HG03439 (cell line): ENCODE measurements at regions not wholly inside any gene's neighbourhood (a gene's known extent, or its start where the extent isn't known, plus 50 kb on each side); places are given as distances from the start of the nearest gene placed in this dataset.

Experiments
- ATAC-seq: cut with Tn5 transposase; IDR thresholded peaks from one replicate; pipeline ENCODE4 v1.9.1; 2021; ENCODE audit warnings: mild to moderate bottlenecking, moderate library complexity; ENCODE audit not compliant: unreplicated experiment

DNA sequence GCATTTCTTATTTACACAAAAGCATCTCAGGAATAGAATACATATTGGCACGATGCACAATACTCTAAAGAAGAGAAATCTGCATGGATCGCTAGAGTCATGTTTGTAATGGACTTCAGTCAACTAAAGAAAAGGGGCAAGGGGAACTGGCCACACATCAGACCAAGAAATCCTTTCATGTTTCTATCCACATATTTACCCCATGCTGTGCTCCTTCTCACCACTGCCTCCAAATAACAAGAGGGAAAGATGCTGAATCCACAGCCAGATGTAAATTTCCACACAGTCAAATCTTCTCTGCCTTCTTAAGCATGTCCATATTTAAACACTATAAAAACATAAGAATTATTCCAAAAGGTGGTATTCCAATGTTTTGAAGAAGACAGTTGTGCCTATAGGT is 67.6 kb downstream of the COX18 start:
- ATAC-seq = no peak

- no peak for ATAC-seq
These were observed 72.1 kb downstream of the COX18 start for GRCh38 chr4:72997409-72997808.

DNA sequence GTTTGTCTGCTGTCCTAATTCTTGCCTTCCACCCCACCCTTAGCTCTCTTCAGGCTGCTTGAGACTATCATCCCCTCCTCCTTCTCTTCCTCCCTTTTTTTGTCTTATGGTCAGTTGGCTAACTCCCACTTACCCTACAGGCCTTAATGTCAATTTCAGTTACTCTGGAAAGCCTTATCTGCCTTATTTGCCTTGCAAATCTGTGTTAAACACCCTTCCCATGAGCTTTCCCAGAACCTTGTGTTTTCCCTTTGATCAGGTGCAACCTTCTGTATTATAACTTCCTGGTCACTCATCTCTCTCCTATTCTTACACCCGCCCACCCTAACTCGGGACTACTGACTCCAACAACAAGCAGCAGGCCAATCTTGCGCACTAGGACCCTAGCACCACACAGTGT is 74.8 kb downstream of the COX18 start:
- ATAC-seq = no peak

DNA sequence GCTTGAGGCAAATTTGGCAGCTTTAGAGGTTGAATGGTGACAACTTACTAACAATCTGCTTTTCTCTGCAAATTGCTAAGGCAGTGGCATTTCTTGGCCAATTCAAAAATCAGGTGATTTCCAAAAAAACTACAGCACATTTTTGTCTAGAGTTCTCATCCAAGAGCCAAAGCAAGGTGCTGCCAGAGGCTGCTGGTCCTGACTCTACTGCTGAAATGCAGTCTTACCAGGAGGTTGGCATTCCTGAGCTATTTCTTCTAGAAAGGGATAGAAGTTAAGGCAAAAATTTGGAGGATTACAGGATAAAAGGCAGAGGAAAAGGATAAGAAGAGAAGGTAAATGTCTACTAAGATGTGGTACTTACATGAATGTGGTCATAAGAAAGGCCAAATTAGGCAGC is 75.6 kb downstream of the COX18 start:
- no peak for ATAC-seq

- ATAC-seq = no peak
These were observed 77.6 kb downstream of the COX18 start for GRCh38 chr4:72991873-72992272.

DNA sequence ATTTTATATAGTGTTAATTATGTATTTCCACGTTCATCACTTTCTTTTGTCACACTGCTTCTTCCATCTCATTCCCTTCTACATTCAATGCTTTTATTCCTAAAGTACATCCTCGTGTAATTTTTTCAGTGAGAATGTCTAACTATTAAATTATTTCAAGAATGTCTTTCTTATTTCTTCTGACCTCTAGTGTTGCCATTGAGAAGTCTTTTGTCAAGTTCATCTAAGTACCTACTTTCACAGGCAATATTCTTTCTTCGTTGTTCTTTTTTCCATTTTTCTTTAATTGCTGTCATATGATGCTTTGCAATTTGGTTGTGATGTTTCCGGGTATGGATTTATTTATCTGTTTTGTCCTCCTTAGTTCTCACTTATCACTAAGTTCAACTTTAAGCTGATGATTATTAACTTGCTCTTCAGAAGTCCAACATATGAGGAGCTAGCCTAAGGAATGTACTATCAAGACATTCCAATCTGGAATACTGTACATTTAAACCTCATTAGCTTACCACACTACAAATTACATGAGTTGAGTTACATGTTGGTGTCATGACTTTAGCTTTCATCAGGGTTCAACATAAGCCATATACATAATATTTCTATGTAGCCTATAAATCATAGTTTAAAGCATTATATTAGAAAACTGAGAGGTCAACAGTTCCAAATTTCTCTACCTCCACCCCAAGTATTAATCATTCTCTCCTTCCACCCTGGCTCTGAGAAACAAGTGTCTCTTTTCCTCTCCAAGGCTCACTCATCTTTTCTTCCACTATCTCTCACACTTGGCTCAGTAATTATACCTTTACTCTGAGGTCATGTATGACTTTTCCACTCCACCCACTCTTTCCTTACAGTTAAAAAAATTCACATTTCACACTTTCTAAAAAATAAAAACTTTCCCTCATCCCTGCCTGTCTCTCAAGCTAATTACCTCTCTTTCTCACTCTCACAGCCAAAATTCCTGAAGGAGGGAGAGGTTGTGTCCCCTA is 81.5 kb downstream of the COX18 start:
- ATAC-seq = no peak

GRCh38 chr4:72984351-72984750 is 85.2 kb downstream of the COX18 start:
- ATAC-seq = no peak

DNA sequence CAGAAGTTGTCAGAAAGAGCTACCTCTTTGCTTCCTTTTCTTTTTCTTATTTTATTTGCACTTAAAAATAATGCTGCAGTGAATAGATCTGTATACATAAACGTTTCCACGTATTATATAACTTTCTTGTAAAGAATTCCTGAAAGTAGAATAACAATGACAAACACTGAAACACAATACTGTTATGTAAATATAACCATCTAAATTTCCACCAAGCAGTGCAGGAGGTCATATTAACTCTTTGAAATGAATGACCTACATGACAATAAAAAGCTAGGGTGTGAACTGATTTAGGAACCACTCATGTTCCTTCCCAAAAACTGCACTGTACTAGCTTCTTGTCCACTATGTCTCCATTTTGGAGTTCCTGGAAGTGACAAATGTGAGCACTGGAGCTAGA is 85.8 kb downstream of the COX18 start:
- no peak for ATAC-seq

- ATAC-seq = no peak
These were observed 91.5 kb downstream of the COX18 start for GRCh38 chr4:72977936-72978485.

- ATAC-seq = no peak
These were observed 94.1 kb downstream of the COX18 start for GRCh38 chr4:72975488-72975784.

DNA sequence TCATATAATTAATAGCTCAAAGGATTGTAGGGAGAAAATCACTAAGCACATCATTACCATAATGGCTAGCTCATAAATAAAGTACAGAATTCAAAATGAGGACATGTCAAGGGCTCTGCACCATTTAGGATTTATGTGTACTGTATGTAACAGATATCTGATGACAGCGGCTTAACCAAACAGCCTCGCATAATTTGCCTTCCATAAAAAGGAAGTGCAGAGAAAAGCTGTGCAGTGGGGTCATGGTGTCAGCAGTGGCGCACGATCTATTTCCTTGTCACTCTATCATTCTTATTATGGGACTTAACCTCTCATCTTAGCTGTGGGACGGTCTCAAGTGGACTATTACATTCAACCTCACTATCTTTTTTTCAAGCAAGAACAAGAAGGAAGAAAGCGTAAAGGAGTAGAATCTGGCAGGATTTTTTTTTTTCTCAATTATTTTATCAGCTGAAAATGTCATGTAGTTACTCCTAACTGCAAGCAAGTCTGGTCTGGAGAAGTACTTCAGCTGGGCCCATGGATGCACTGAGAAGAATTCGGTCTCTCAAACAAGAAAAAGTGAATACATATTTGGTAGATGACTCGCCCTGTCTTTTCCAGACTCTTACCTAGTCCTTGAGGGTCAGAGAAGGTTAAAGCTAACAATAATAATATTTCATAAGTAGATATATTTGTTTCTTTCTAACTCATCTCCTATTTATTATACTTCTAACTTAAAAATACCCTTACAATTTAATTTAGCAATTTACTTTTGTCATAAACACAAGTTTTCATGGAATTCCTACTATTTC is 94.6 kb downstream of the COX18 start:
- no peak for ATAC-seq

DNA sequence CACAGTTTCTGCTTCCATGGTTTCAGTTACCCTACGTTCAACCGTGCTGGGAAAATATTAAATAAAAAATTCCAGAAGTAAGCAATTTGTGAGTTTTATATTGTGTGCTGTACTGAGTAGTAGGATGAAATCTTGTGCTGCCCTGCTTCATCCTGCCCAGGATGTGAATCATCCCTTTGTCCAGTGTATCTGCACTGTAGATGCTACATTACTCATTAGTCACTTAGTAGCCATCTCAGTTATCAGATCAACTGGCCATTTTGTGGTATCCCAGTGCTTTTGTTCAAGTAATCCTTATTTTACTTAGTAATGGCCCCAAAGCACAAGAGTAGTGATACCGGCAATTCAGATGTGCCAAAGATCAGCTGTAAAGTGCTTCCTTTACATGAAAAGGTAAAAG is 97.9 kb downstream of the COX18 start:
- no peak for ATAC-seq

GRCh38 chr4:72970756-72971155 is 98.8 kb downstream of the COX18 start:
- no peak for ATAC-seq

GRCh38 chr4:72969976-72970375 is 99.5 kb downstream of the COX18 start:
- no peak for ATAC-seq

GRCh38 chr4:72966652-72967051 is 102.9 kb downstream of the COX18 start:
- ATAC-seq = no peak

GRCh38 chr4:72959411-72959810 is 110.1 kb downstream of the COX18 start:
- no peak for ATAC-seq

GRCh38 chr4:72954811-72955210 is 114.7 kb downstream of the COX18 start:
- ATAC-seq = no peak

GRCh38 chr4:72953571-72953970 is 115.9 kb downstream of the COX18 start:
- ATAC-seq = no peak

DNA sequence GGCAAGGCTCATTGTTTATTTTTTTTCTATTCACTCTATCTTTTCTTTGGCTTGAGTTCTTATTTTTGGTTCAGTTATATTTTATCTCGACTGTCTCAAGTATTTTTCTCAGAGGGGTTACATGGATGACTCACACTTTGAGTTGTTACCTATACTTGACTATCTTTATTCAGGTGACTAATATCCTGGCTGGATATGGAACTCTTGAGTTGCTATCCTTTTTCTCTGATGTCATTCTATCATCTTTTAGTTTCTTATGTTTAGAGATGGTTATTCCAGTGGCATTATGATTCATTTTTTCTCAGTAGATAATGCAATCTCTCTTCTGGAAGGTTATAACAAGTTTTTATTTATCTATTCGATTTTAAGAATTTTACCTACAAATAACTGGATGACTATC is 117.9 kb downstream of the COX18 start:
- no peak for ATAC-seq

GRCh38 chr4:72951147-72951546 is 118.4 kb downstream of the COX18 start:
- ATAC-seq = no peak

- no peak for ATAC-seq
These were observed 121.4 kb downstream of the COX18 start for GRCh38 chr4:72948080-72948479.
